Stomach (tissue), 8 donors: ENCODE measurements at regions not wholly inside any gene's neighbourhood (a gene's known extent, or its start where the extent isn't known, plus 50 kb on each side); places are given as distances from the start of the nearest gene placed in this dataset.

ENCODE experiments used
- DNase-seq, 2 donors: peaks; one replicate each; pipeline versions ENCODE4 v3.0.0 to v3.0.0-alpha.2; 2013 to 2019
- H3K27ac ChIP-seq, 5 donors: fragments of 200-600 bp in 4 of 5; sonication (generic) in 4 of 5; one replicate each; pipeline ENCODE4 v1.5.1; 2013 to 2019; ENCODE audit warnings: mild to moderate bottlenecking in 1 of 5, moderate library complexity in 1 of 5
- H3K27me3 ChIP-seq, 3 donors: fragments of 200-600 bp; sonication (generic); one replicate each; pipeline ENCODE4 v1.5.1; 2017 to 2019; ENCODE audit warnings: mixed run types in 1 of 3
- H3K36me3 ChIP-seq, 4 donors: fragments of 200-600 bp; sonication (generic); 1 replicate in 3 of 4; 2 replicates in 1 of 4; pipeline ENCODE4 v1.5.1; 2016 to 2019
- H3K4me1 ChIP-seq, 4 donors: fragments of 200-600 bp; sonication (generic); one replicate each; pipeline ENCODE4 v1.5.1; 2016 to 2019
- H3K4me3 ChIP-seq, 4 donors: fragments of 200-600 bp; sonication (generic) in 3 of 4; one replicate each; pipeline ENCODE4 v1.5.1; 2016 to 2019; ENCODE audit warnings: mild to moderate bottlenecking in 1 of 4
- H3K9me3 ChIP-seq, 4 donors: fragments of 200-600 bp; sonication (generic); one replicate each; pipeline ENCODE4 v1.5.1; 2016 to 2019
- CTCF ChIP-seq, 7 experiments: fragments of 450-650 bp in 4 of 7; fragments of 200-600 bp in 3 of 7; sonication (generic) in 3 of 7; IDR thresholded peaks; one replicate each; pipeline ENCODE4 v1.5.1; 2016 to 2019; ENCODE audit warnings: antibody characterized with exemption in 7 of 7, control low read depth in 2 of 7, mild to moderate bottlenecking in 1 of 7
- EP300 ChIP-seq: sonication (generic); formaldehyde crosslinking; IDR thresholded peaks from one replicate; pipeline ENCODE4 v1.6.1; 2017; ENCODE audit warnings: antibody characterized with exemption
- POLR2A ChIP-seq, 4 donors: fragments of 450-650 bp; IDR thresholded peaks; one replicate each; pipeline ENCODE4 v1.6.1; 2016; ENCODE audit warnings: antibody characterized with exemption in 4 of 4, control low read depth in 2 of 4, mild to moderate bottlenecking in 1 of 4, moderate library complexity in 1 of 4
- POLR2AphosphoS5 ChIP-seq, 3 donors: sonication (generic); formaldehyde crosslinking; IDR thresholded peaks; one replicate each; pipeline ENCODE4 v1.6.1; 2016; ENCODE audit warnings: antibody characterized with exemption in 3 of 3
- WGBS, 5 donors: extraction: QIAGEN DNeasy Blood & Tissue Kit in 3 of 5; methylation state at CpG; one replicate each; pipeline versions ENCODE4 v1.1.5 to v1.1.7; 2013 to 2018; 5-methylcytosine and 5-hydroxymethylcytosine counted together
- intact Hi-C: fragments of 100-400 bp; cut with DNase I; formaldehyde crosslinking; loops from one replicate; pipeline ENCODE4 v1.15.1; 2023; ENCODE audit warnings: low total_unique reads
- donor health status: healthy with polysubstance abuse.
- donor health status: Bipolar disorder and iron deficiency.
- donor health status: healthy.

GRCh38 chr7:131145026-131145425 is 182.7 kb upstream of the MKLN1 start:
- Histone ChIP-seq H3K27ac (no peak overlapping the region), H3K27me3 (no peaks in the 10 kb centered on the region), H3K4me3 (no peak overlapping the region), H3K4me1 (no peaks in the 10 kb centered on the region), H3K9me3 (no peaks in the 10 kb centered on the region), H3K36me3 (no peaks in the 10 kb centered on the region)
- 80 to 92% (median 91%) methylated on average over 8 of the region's 8 CpGs for WGBS, 5 donors
- intact Hi-C loops: no loop called here
- no peak for DNase-seq
- TF ChIP-seq EP300: no peak
- TF ChIP-seq POLR2AphosphoS5 (IDR thresholded peaks at IDR 0.05): no peak
- no peak for TF ChIP-seq POLR2A (IDR thresholded peaks at IDR 0.05)
- TF ChIP-seq CTCF (IDR thresholded peaks at IDR 0.05): no peak

GRCh38 chr7:131145770-131146169 is 181.9 kb upstream of the MKLN1 start:
- Histone ChIP-seq H3K36me3 (no peaks in the 10 kb centered on the region), H3K9me3 (no peaks in the 10 kb centered on the region), H3K4me1 (no peaks in the 10 kb centered on the region), H3K27me3 (no peaks in the 10 kb centered on the region), H3K4me3 (no peak overlapping the region), H3K27ac (no peak overlapping the region)
- WGBS, 5 donors: 41 to 56% (median 51%) methylated on average over 3 of the region's 3 CpGs
- DNase-seq: no peak
- TF ChIP-seq POLR2AphosphoS5 (IDR thresholded peaks at IDR 0.05) (no peak), POLR2A (IDR thresholded peaks at IDR 0.05) (no peak), EP300 (no peak), CTCF (IDR thresholded peaks at IDR 0.05) (no peak)
- intact Hi-C loops: no loop called here

GRCh38 chr7:131147604-131148003 is 180.1 kb upstream of the MKLN1 start:
- Histone ChIP-seq H3K9me3 (no peaks in the 10 kb centered on the region), H3K27ac (no peak overlapping the region), H3K4me1 (no peaks in the 10 kb centered on the region), H3K4me3 (no peak overlapping the region), H3K27me3 (no peaks in the 10 kb centered on the region), H3K36me3 (no peaks in the 10 kb centered on the region)
- TF ChIP-seq EP300 (no peak), POLR2A (IDR thresholded peaks at IDR 0.05) (no peak), POLR2AphosphoS5 (IDR thresholded peaks at IDR 0.05) (no peak), CTCF (IDR thresholded peaks at IDR 0.05) (no peak)
- DNase-seq: no peak
- intact Hi-C loops: no loop called here

GRCh38 chr7:131148258-131148657 is 179.4 kb upstream of the MKLN1 start:
- no peaks in the 10 kb centered on the region for H3K36me3 ChIP-seq
- DNase-seq: no peak
- no peaks in the 10 kb centered on the region for H3K9me3 ChIP-seq
- no peaks in the 10 kb centered on the region for H3K4me1 ChIP-seq
- WGBS, 5 donors: 92 to 96% (median 94%) methylated on average over 4 of the region's 4 CpGs
- intact Hi-C loops: no loop called here
- no peak overlapping the region for H3K27ac ChIP-seq
- TF ChIP-seq POLR2A (IDR thresholded peaks at IDR 0.05) (no peak), POLR2AphosphoS5 (IDR thresholded peaks at IDR 0.05) (no peak), CTCF (IDR thresholded peaks at IDR 0.05) (no peak), EP300 (no peak)
- no peak overlapping the region for H3K4me3 ChIP-seq
- no peaks in the 10 kb centered on the region for H3K27me3 ChIP-seq
